MM.1S (cell line): ENCODE measurements at regions not wholly inside any gene's neighbourhood (a gene's known extent, or its start where the extent isn't known, plus 50 kb on each side); places are given as distances from the start of the nearest gene placed in this dataset.
"Not testable (repeated sequence)": the region's sequence is repeated elsewhere in the genome, so short reads cannot be mapped to it uniquely, and the experiment has no call there.

Experiments used
- DNase-seq: peaks from one replicate; pipeline ENCODE4 v3.0.0-alpha.2; 2015
- H2AFZ ChIP-seq: fragments of 300-600 bp; sonication (generic); 2 replicates; pipeline ENCODE4 v1.6.0; 2016; ENCODE audit warnings: antibody characterized with exemption, low read length
- H3F3A ChIP-seq: fragments of 300-600 bp; sonication (generic); 2 replicates; pipeline ENCODE4 v1.6.1; 2016; ENCODE audit warnings: mild to moderate bottlenecking, antibody characterized with exemption, low read length, moderate library complexity, mixed read lengths; ENCODE audit not compliant: insufficient read depth
- H3K27ac ChIP-seq: fragments of 300-600 bp; sonication (generic); 2 replicates; pipeline ENCODE4 v1.5.1; 2016; ENCODE audit warnings: mild to moderate bottlenecking, low read length
- H3K27me3 ChIP-seq: fragments of 300-600 bp; sonication (generic); replicated peaks from 2 replicates; pipeline ENCODE4 v1.6.0; 2016; ENCODE audit warnings: low read length; ENCODE audit not compliant: insufficient read depth
- H3K36me3 ChIP-seq: fragments of 300-600 bp; sonication (generic); replicated peaks from 2 replicates; pipeline ENCODE4 v1.6.1; 2016; ENCODE audit warnings: mild to moderate bottlenecking, low read length, mixed read lengths; ENCODE audit not compliant: insufficient read depth
- H3K4me1 ChIP-seq: fragments of 300-600 bp; sonication (generic); 2 replicates; pipeline ENCODE4 v1.6.1; 2016; ENCODE audit warnings: low read length, mixed read lengths
- H3K4me2 ChIP-seq: fragments of 300-600 bp; sonication (generic); 2 replicates; pipeline ENCODE4 v1.6.0; 2016; ENCODE audit warnings: low read depth, low read length
- H3K4me3 ChIP-seq: fragments of 300-600 bp; sonication (generic); 2 replicates; pipeline ENCODE4 v1.5.1; 2016; ENCODE audit warnings: low read length, mixed read lengths
- H3K79me2 ChIP-seq: fragments of 300-600 bp; sonication (generic); 2 replicates; pipeline ENCODE4 v1.6.1; 2016; ENCODE audit warnings: mixed run types, low read length, mixed read lengths
- H3K9ac ChIP-seq: fragments of 300-600 bp; sonication (generic); 2 replicates; pipeline ENCODE4 v1.6.1; 2016; ENCODE audit warnings: low read length, mixed read lengths
- H3K9me2 ChIP-seq: fragments of 300-600 bp; sonication (generic); replicated peaks from 2 replicates; pipeline ENCODE4 v1.6.1; 2016; ENCODE audit warnings: mild to moderate bottlenecking, low read length, mixed read lengths; ENCODE audit not compliant: insufficient read depth
- H3K9me3 ChIP-seq: fragments of 300-600 bp; sonication (generic); replicated peaks from 2 replicates; pipeline ENCODE4 v1.6.1; 2016; ENCODE audit warnings: mild to moderate bottlenecking, low read length, mixed read lengths; ENCODE audit not compliant: insufficient read depth
- H4K20me1 ChIP-seq: fragments of 300-600 bp; sonication (generic); 2 replicates; pipeline ENCODE4 v1.6.1; 2016; ENCODE audit warnings: mild to moderate bottlenecking, low read length, moderate library complexity, mixed read lengths; ENCODE audit not compliant: insufficient read depth
- CTCF ChIP-seq: fragments of 300-600 bp; sonication (generic); IDR thresholded peaks from 2 replicates; pipeline ENCODE4 v1.5.1; 2016; ENCODE audit warnings: antibody characterized with exemption, low read length, mixed read lengths
- EZH2 ChIP-seq: fragments of 300-600 bp; sonication (generic); optimal IDR thresholded peaks from 2 replicates; pipeline ENCODE3; 2017; ENCODE audit warnings: low read depth, mild to moderate bottlenecking, antibody characterized with exemption, low read length, mixed read lengths
- EZH2phosphoT487 ChIP-seq: fragments of 300-600 bp; sonication (generic); IDR thresholded peaks from 2 replicates; pipeline ENCODE4 v1.6.1; 2018; ENCODE audit warnings: antibody characterized with exemption, low read length

- Histone ChIP-seq H3K4me2 (no peak overlapping the region), H3K9ac (no peak overlapping the region), H2AFZ (no peak overlapping the region), H3K79me2 (no peaks in the 10 kb centered on the region), H3K9me3 (no peaks in the 10 kb centered on the region), H3K27me3 (no peaks in the 10 kb centered on the region), H3K27ac (no peak overlapping the region), H3F3A (no peaks in the 10 kb centered on the region), H4K20me1 (no peaks in the 10 kb centered on the region), H3K36me3 (no peaks in the 10 kb centered on the region), H3K4me3 (no peak overlapping the region), H3K9me2 (no peaks in the 10 kb centered on the region), H3K4me1 (no peaks in the 10 kb centered on the region)
- no peak for TF ChIP-seq CTCF
- TF ChIP-seq EZH2phosphoT487 = no peak
- no peak for TF ChIP-seq EZH2
- no peak for DNase-seq
These were observed 340.8 kb downstream of the FGF10 start for GRCh38 chr5:44048276-44048984.

- H3K9ac ChIP-seq = no peak overlapping the region
- TF ChIP-seq EZH2 (no peak), CTCF (no peak), EZH2phosphoT487 (no peak)
- H3K36me3 ChIP-seq = no peaks in the 10 kb centered on the region
- H3K9me3 ChIP-seq = no peaks in the 10 kb centered on the region
- H3K4me1 ChIP-seq = no peaks in the 10 kb centered on the region
- no peak overlapping the region for H2AFZ ChIP-seq
- H3K4me2 ChIP-seq = no peak overlapping the region
- H3K4me3 ChIP-seq = no peak overlapping the region
- H3F3A ChIP-seq = no peaks in the 10 kb centered on the region
- no peaks in the 10 kb centered on the region for H3K27me3 ChIP-seq
- DNase-seq = no peak
- H3K27ac ChIP-seq = no peak overlapping the region
- no peaks in the 10 kb centered on the region for H3K9me2 ChIP-seq
- no peaks in the 10 kb centered on the region for H4K20me1 ChIP-seq
- H3K79me2 ChIP-seq = no peaks in the 10 kb centered on the region
These were observed 342.4 kb downstream of the FGF10 start for GRCh38 chr5:44046619-44047364.

- H3K27me3 ChIP-seq, H3K9ac ChIP-seq, H3K9me2 ChIP-seq, H3K79me2 ChIP-seq, H4K20me1 ChIP-seq, H3K27ac ChIP-seq, H3K4me3 ChIP-seq, H3K9me3 ChIP-seq, H3F3A ChIP-seq, H3K36me3 ChIP-seq, DNase-seq, H3K4me2 ChIP-seq, H2AFZ ChIP-seq, H3K4me1 ChIP-seq: not testable (repeated sequence)
These were observed 344.7 kb downstream of the FGF10 start for GRCh38 chr5:44044549-44044948.

GRCh38 chr5:44028226-44028625, 361.0 kb downstream of the FGF10 start:
- Histone ChIP-seq H3K27me3 (no peaks in the 10 kb centered on the region), H3K27ac (no peak overlapping the region), H3K4me2 (no peak overlapping the region), H3K79me2 (no peaks in the 10 kb centered on the region), H2AFZ (no peak overlapping the region), H3K9ac (no peak overlapping the region), H3K36me3 (no peaks in the 10 kb centered on the region), H3K9me3 (no peaks in the 10 kb centered on the region), H3K9me2 (no peaks in the 10 kb centered on the region), H3K4me1 (no peaks in the 10 kb centered on the region), H4K20me1 (no peaks in the 10 kb centered on the region), H3F3A (no peaks in the 10 kb centered on the region), H3K4me3 (no peak overlapping the region)
- TF ChIP-seq EZH2phosphoT487 (no peak), CTCF (no peak), EZH2 (no peak)
- DNase-seq = no peak
